ENCODE measurements at regions not wholly inside any gene's neighbourhood (a gene's known extent, or its start where the extent isn't known, plus 50 kb on each side); places are given as distances from the start of the nearest gene placed in this dataset.
"Not testable (repeated sequence)": the region's sequence is repeated elsewhere in the genome, so short reads cannot be mapped to it uniquely, and the experiment has no call there.

DNA sequence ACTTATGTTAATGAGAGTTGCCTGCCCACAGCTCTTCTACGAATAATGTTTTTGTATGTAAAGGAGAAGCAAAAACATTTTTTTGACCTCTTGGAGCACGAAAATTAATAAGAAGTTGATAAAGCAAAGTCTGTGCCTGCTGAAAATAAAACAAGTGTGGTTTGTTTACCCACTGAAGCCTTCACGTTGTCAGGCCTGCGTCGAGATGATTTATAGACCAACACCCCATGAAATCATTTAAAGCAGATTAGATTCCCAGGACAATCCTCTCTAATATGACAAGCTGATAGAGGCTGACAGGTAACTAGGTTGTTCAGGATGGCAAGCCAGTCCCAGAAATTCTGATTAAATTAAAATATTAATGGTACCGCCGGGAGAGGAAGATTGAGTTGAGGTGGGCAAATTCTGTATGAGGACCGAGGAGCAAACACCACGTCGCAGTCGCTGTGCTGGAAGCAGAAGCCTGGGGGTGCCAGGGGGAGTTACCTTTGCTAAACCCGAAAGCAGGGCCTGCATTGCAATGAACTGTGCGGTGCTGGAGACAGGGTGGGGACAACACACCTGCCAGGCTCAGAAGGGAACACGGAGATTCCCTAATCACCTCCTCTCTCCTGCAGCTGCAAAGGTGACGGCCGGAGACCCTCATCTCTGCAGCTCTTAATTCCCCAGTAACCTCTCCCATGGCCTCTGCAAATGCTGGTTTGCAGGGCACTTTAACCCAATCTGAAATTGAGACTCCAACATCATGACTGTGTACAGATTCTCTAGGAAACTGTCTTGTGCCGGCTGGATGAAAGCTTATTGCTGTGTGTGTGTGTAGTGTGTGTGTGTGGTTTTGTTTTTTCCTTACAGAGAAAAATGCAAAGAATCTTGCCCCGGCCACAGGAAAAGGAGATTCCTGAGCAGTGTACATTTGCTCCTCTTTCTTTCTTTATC, 2805.9 kb downstream of the RPIA start:
- not testable (repeated sequence) for DNase-seq

- DNase-seq, result not testable (repeated sequence)
These were observed 2806.6 kb downstream of the RPIA start for GRCh38 chr2:91498065-91498449.

GRCh38 chr2:91498513-91499250, 2807.2 kb downstream of the RPIA start:
- not testable (repeated sequence) for DNase-seq

- DNase-seq, result peak in 1 of 4 experiments; percentile 1
These were observed 2808.1 kb downstream of the RPIA start for GRCh38 chr2:91499431-91500050.

DNA sequence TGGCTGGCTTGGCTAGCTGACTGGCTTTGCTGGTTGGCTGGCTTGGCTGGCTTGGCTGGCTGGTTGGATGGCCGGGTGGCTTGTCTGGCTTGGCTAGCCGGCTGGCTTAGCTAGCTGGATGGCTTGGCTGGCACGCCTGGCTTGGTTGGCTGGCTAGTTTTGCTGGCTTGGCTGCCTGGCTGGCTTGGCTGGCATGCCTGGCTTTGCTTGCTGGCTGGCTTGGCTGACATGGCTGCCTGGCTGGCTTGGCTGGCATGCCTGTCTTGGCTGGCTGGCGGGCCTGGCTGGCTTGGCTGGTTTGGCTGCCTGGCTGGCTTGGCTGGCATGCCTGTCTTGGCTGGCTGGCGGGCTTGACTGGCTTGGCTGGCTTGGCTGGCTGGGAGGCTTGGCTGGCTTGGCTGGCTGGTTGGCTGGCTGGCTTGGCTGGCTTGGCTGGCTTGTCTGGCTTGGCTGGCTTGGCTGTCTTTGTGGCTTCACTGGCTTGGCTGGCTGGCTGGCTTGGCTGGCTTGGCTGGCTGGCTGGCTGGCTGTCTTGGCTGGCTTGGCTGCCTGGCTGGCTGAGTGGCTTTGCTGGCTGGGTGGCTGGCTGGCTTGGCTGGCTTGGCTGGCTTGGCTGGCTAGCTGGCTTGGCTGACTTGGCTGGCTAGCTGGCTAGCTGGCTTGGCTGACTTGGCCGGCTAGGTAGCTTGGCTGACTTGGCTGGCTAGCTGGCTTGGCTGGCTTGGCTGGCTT, 2808.9 kb downstream of the RPIA start:
- not testable (repeated sequence) for DNase-seq

GRCh38 chr2:91500978-91501310, 2809.5 kb downstream of the RPIA start:
- DNase-seq, result not testable (repeated sequence)

DNA sequence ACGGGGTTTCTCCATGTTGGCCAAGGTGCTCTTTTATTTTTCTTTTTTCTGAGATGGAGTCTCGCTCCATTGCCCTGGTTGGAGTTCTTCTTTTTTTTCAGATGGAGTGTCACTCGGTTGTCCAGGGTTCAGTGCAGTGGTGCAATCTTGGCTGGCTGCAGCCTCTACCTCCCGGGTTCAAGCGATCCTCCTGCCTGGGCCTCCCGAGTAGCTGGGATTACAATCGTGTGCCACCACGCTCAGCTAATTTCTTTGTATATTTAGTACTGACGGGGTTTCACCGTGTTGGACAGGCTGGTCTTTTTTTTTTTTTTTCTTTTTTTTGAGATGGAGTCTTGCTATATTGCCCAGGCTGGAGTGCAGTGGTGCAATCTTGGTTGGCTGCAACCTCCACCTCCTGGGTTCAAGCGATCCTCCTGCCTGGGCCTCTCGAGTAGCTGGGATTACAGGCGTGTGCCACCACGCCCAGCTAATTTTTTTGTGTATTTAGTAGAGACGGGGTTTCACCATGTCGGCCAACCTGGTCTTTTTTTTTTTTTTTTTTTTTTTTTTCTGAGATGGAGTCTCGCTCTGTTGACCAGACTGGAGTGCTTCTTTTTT, 2810.1 kb downstream of the RPIA start:
- not testable (repeated sequence) for DNase-seq

DNA sequence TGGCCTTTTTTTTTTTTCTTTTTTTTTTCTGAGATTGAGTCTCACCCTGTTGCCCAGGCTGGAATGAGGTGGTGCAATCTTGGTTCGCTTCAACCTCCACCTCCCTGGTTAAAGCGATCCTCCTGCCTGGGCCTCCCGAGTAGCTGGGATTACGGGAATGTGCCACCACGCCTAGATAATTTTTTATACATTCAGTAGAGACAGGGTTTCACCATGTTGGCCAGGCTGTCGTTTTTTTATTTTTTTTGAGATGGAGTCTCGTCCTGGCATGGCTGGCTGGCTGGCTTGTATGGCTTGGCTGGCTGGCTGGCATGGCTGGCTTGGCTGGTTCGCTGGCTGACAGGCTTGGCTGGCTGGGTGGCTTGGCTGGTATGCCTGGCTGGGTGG, 2812.1 kb downstream of the RPIA start:
- not testable (repeated sequence) for DNase-seq

- not testable (repeated sequence) for DNase-seq
These were observed 2812.7 kb downstream of the RPIA start for GRCh38 chr2:91503959-91504741.

- DNase-seq, result not testable (repeated sequence)
These were observed 2817.3 kb downstream of the RPIA start for GRCh38 chr2:91508816-91509215.

DNA sequence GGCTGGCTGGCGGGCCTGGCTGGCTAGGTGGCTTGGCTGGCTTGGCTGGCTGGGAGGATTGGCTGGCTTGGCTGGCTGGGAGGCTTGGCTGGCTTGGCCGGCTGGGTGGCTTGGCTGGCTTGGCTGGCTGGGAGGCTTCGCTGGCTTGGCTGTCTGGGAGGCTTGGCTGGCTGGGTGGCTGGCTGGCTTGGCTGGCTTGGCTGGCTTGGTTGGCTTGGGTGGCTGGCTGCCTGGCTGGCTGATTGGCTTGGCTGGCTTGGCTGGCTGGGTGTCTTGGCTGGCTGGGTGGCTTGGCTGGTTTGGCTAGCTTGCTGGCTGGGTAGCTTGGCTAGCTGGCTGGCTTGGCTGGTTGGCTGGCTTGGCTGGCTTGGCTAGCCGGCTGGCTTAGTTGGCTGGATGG, 2817.8 kb downstream of the RPIA start:
- not testable (repeated sequence) for DNase-seq

DNA sequence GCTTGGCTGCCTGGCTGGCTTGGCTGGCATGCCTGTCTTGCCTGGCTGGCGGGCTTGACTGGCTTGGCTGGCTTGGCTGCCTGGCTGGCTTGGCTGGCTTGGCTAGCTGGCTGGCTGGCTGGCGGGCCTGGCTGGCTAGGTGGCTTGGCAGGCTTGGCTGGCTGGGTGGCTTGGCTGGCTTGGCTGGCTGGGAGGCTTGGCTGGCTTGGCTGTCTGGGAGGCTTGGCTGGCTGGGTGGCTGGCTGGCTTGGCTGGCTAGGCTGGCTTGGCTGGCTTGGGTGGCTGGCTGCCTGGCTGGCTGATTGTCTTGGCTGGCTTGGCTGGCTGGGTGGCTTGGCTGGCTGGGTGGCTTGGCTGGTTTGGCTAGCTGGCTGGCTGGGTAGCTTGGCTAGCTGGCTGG, 2819.7 kb downstream of the RPIA start:
- not testable (repeated sequence) for DNase-seq

DNA sequence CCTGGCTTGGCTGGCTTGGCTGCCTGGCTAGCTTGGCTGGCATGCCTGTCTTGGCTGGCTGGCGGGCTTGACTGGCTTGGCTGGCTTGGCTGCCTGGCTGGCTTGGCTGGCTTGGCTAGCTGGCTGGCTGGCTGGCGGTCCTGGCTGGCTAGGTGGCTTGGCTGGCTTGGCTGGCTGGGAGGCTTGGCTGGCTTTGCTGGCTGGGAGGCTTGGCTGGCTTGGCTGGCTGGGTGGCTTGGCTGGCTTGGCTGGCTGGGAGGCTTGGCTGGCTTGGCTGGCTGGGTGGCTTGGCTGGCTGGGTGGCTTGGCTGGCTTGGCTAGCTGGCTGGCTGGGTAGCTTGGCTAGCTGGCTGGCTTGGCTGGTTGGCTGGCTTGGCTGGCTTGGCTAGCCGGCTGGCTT, 2824.5 kb downstream of the RPIA start:
- not testable (repeated sequence) for DNase-seq

DNA sequence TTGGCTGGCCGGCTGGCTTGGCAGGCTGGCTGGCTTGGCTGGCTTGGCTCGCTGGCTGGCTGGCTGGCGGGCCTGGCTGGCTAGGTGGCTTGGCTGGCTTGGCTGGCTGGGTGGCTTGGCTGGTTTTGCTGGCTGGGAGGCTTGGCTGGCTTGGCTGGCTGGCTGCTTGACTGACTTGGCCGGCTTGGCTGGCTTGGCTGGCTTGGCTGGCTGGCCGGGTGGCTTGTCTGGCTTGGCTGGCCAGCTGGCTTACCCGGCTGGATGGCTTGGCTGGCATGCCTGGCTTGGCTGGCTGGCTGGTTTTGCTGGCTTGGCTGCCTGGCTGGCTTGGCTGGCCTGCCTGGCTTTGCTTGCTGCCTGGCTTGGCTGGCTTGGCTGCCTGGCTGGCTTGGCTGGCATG, 2825.2 kb downstream of the RPIA start:
- not testable (repeated sequence) for DNase-seq

DNA sequence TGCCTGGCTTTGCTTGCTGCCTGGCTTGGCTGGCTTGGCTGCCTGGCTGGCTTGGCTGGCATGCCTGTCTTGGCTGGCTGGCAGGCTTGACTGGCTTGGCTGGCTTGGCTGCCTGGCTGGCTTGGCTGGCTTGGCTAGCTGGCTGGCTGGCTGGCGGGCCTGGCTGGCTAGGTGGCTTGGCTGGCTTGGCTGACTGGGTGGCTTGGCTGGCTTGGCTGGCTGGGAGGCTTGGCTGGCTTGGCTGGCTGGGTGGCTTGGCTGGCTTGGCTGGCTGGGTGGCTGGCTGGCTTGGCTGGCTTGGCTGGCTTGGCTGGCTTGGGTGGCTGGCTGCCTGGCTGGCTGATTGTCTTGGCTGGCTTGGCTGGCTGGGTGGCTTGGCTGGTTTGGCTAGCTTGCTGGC, 2826.4 kb downstream of the RPIA start:
- DNase-seq, result not testable (repeated sequence)

- DNase-seq, result not testable (repeated sequence)
These were observed 2827.0 kb downstream of the RPIA start for GRCh38 chr2:91518361-91518981.

GRCh38 chr2:91519359-91519758, 2827.9 kb downstream of the RPIA start:
- DNase-seq, result not testable (repeated sequence)

DNA sequence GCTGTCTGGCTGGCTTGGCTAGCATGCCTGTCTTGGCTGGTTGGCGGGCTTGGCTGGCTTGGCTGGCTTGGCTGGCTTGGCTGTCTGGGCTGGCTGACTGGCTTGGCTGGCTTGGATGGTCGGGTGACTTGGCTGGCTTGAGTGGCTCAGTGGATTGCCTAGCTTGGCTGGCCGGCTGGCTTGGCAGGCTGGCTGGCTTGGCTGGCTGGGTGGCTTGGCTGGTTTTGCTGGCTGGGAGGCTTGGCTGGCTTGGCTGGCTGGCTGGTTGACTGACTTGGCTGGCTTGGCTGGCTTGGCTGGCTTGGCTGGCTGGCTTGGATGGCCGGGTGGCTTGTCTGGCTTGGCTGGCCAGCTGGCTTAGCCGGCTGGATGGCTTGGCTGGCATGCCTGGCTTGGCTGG, 2828.4 kb downstream of the RPIA start:
- not testable (repeated sequence) for DNase-seq

- not testable (repeated sequence) for DNase-seq
These were observed 2829.1 kb downstream of the RPIA start for GRCh38 chr2:91520523-91520922.

DNA sequence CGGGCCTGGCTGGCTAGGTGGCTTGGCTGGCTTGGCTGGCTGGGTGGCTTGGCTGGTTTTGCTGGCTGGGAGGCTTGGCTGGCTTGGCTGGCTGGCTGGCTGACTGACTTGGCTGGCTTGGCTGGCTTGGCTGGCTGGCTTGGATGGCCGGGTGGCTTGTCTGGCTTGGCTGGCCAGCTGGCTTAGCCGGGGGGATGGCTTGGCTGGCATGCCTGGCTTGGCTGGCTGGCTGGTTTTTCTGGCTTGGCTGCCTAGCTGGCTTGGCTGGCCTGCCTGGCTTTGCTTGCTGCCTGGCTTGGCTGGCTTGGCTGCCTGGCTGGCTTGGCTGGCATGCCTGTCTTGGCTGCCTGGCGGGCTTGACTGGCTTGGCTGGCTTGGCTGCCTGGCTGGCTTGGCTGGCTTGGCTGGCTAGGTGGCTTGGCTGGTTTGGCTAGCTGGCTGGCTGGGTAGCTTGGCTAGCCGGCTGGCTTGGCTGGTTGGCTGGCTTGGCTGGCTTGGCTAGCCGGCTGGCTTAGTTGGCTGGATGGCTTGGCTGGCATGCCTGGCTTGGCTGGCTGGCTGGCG, 2829.6 kb downstream of the RPIA start:
- not testable (repeated sequence) for DNase-seq
